ENCODE measurements at regions not wholly inside any gene's neighbourhood (a gene's known extent, or its start where the extent isn't known, plus 50 kb on each side); places are given as distances from the start of the nearest gene placed in this dataset.

DNA sequence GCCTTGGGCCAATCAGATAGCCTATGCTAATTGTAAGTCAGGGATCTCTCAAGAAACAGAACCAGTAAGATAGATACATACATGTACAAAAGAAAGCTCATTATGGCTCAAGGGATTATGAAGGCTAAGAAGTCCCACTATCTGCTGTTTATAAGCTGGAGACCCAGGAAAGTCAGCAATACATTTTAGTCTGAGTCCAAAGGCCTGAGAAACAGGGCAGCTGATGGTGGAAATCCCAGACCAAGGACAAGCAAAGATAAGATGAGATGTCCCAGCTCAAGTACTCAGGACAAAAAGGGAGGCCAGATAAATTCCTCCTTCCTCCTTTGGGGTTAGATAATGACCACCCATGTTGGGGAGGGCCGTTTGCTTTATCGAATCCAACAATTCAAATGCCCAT lies 269.9 kb downstream of the AJAP1 start:
- no peak overlapping the region for H3K4me3 ChIP-seq (ENCODE audit: low read length)
- DNase-seq (ENCODE audit: low read depth): no peak
- TF ChIP-seq, protein P1, sequence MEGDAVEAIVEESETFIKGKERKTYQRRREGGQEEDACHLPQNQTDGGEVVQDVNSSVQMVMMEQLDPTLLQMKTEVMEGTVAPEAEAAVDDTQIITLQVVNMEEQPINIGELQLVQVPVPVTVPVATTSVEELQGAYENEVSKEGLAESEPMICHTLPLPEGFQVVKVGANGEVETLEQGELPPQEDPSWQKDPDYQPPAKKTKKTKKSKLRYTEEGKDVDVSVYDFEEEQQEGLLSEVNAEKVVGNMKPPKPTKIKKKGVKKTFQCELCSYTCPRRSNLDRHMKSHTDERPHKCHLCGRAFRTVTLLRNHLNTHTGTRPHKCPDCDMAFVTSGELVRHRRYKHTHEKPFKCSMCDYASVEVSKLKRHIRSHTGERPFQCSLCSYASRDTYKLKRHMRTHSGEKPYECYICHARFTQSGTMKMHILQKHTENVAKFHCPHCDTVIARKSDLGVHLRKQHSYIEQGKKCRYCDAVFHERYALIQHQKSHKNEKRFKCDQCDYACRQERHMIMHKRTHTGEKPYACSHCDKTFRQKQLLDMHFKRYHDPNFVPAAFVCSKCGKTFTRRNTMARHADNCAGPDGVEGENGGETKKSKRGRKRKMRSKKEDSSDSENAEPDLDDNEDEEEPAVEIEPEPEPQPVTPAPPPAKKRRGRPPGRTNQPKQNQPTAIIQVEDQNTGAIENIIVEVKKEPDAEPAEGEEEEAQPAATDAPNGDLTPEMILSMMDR (conservative IDR thresholded peaks at IDR 0.05; ENCODE audit: low read length): no peak

DNA sequence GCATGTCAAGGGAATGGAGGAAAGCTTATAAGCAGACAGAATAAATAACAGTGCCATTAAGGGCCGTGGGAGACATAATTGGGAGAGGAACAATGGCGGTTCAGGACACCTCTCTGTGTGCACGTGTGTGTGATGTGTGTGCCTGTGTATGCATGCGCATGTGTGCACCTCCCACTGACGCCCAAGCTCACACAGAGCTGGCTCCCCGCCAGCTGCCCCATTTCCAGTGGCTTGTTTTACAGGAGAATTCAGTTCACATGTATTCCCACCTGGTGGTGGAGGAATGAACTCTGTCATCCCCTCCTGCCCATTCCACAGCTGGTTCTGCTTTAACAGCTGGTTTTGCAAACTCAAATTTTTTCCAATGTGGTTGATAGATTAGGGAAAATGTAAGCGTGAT lies 262.2 kb downstream of the AJAP1 start:
- TF ChIP-seq, protein P1 (conservative IDR thresholded peaks at IDR 0.05; ENCODE audit: low read length): no peak

DNA sequence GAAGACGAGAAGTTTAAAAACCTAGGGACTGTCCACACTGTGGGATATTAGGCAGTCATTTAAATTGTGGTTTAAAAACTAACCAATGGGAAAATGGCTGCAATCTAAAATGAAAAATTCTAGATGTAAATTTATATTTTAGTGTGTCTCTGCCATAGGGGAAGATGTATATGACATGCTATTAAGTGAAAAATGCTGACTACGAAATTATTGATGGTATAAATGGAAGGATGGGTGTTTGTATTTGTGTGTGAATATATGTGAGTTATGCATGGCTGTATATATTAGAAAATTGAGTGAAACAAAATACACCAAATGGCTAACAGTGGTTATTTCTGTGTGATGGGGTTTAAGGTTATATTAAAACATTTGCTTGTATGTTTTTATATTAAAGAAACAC lies 260.7 kb downstream of the AJAP1 start:
- H3K4me3 ChIP-seq (ENCODE audit: low read length): no peak overlapping the region
- DNase-seq (ENCODE audit: low read depth): no peak
- TF ChIP-seq, protein P1 (conservative IDR thresholded peaks at IDR 0.05; ENCODE audit: low read length): no peak

More for the DNA sequence above, 262.2 kb downstream of the AJAP1 start:
- no peak overlapping the region for H3K4me3 ChIP-seq (ENCODE audit: low read length)
- DNase-seq (ENCODE audit: low read depth): no peak

DNA sequence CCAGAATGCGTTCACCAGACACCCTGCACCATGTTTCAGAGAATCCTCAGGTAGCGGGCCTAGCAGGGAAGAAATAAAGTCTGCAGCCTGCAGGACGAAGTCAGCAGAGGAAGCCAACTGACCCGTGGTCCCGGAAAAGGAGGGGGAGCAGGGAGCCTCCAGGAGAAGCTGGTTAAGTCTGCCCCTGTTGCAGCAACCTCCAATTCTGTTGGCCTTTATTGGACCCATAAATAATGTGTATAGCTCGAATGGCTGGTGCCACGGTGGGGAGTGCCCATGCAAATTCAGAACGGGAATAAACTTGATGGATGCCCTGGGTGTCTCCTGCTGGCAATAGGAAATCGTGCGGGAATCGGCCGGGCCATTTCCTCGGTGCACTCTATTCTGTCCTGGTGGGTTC lies 254.1 kb downstream of the AJAP1 start:
- DNase-seq (ENCODE audit: low read depth): no peak
- TF ChIP-seq, protein P1 (conservative IDR thresholded peaks at IDR 0.05; ENCODE audit: low read length): no peak
- no peak overlapping the region for H3K4me3 ChIP-seq (ENCODE audit: low read length)

DNA sequence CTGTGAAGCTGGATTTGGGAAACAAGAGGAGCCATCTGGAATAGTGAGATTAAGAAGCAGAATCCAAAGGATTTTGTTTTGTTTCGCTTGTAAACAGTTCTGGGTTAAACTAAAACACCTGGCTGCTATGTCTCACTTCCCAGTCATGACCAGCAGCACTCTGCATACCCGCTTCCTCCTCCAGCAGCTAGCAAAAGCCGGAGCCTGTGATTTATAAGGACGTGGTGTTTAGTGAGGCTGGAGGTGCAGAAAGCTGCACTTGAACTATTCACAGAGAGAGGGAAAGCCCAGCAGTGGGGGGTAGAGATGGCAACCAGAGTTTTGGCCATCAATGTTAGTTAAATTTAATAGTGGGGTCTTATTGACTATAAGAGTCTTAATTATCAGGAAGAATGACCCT lies 240.2 kb downstream of the AJAP1 start:
- no peak overlapping the region for H3K4me3 ChIP-seq (ENCODE audit: low read length)
- DNase-seq (ENCODE audit: low read depth): no peak
- TF ChIP-seq, protein P1 (conservative IDR thresholded peaks at IDR 0.05; ENCODE audit: low read length): no peak

DNA sequence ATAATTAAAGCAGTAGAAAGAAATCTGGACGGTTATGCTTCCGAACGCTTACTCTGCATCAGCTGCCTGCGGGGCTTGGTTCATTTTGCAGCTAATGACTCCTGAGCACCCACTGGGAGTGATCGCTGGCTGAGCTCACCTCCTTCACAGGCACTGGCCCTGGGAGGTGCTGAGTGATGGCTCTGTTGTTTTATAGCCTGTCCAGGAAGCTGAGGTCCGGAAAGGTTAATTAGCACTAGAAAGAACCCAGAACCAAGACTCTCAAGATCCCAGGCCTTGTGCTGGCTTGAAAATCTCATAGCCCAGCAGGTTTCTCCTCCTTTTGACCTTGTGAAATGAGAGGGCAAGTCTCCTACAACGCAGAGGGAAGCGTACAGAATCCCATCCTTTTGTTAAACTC lies 226.2 kb downstream of the AJAP1 start:
- no peak for DNase-seq (ENCODE audit: low read depth)
- H3K4me3 ChIP-seq (ENCODE audit: low read length): no peak overlapping the region
- TF ChIP-seq, protein P1 (conservative IDR thresholded peaks at IDR 0.05; ENCODE audit: low read length): no peak

DNA sequence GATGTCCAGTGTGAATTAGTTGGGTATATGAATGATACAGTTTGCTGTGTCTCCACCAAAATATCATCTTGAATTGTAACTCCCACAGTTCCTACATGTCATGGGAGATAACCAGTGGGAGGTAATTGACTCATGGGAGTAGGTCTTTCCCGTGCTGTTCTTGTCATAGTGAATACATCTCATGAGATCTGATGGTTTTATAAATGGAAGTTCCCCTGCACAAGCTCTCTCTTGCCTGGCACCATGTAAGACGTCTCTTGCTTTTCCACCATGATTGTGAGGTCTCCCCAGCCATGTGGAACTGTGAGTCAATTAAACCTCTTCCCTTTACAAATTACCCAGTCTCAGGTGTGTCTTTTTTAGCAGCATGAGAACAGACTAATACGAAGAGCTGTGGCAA lies 223.0 kb downstream of the AJAP1 start:
- TF ChIP-seq, protein P1 (conservative IDR thresholded peaks at IDR 0.05; ENCODE audit: low read length): no peak
- DNase-seq (ENCODE audit: low read depth): no peak

More for the DNA sequence above, 223.0 kb downstream of the AJAP1 start:
- H3K4me3 ChIP-seq (ENCODE audit: low read length): no peak overlapping the region
